ENCODE measurements at regions not wholly inside any gene's neighbourhood (a gene's known extent, or its start where the extent isn't known, plus 50 kb on each side); places are given as distances from the start of the nearest gene placed in this dataset.
"Not testable (repeated sequence)": the region's sequence is repeated elsewhere in the genome, so short reads cannot be mapped to it uniquely, and the experiment has no call there.

GRCh38 chr9:126190994-126191393 lies 135.6 kb upstream of the MVB12B start:
- not testable (repeated sequence) for DNase-seq

GRCh38 chr9:126198854-126199253 lies 127.8 kb upstream of the MVB12B start:
- no peak for DNase-seq

GRCh38 chr9:126203313-126203712 lies 123.3 kb upstream of the MVB12B start:
- no peak for DNase-seq

- DNase-seq, result no peak
Measured at GRCh38 chr9:126204197-126204596, 122.4 kb upstream of the MVB12B start.

GRCh38 chr9:126204708-126205225 lies 121.9 kb upstream of the MVB12B start:
- DNase-seq, result no peak

GRCh38 chr9:126205265-126205664 lies 121.4 kb upstream of the MVB12B start:
- peak; percentile 16 to 39 (median 33) for DNase-seq

- no peak for DNase-seq
Measured at GRCh38 chr9:126205845-126206498, 120.7 kb upstream of the MVB12B start.

GRCh38 chr9:126207256-126207655 lies 119.4 kb upstream of the MVB12B start:
- DNase-seq, result no peak

GRCh38 chr9:126208216-126208758 lies 118.3 kb upstream of the MVB12B start:
- peak; percentile 37 to 59 (median 52) for DNase-seq

- no peak for DNase-seq
Measured at GRCh38 chr9:126211441-126212074, 115.1 kb upstream of the MVB12B start.

- no peak for DNase-seq
Measured at GRCh38 chr9:126215486-126215885, 111.1 kb upstream of the MVB12B start.

GRCh38 chr9:126216826-126217225 lies 109.8 kb upstream of the MVB12B start:
- DNase-seq, result no peak

GRCh38 chr9:126217250-126217653 lies 109.4 kb upstream of the MVB12B start:
- no peak for DNase-seq

- peak in 1 of 4 experiments; percentile 27 for DNase-seq
Measured at GRCh38 chr9:126217797-126218196, 108.8 kb upstream of the MVB12B start.

- DNase-seq, result no peak
Measured at GRCh38 chr9:126218359-126219125, 108.1 kb upstream of the MVB12B start.

- DNase-seq, result no peak
Measured at GRCh38 chr9:126219166-126219565, 107.5 kb upstream of the MVB12B start.

GRCh38 chr9:126219648-126220063 lies 107.0 kb upstream of the MVB12B start:
- no peak for DNase-seq

GRCh38 chr9:126221480-126221879 lies 105.1 kb upstream of the MVB12B start:
- no peak for DNase-seq

- no peak for DNase-seq
Measured at GRCh38 chr9:126222363-126222834, 104.2 kb upstream of the MVB12B start.

GRCh38 chr9:126222835-126223431 lies 103.7 kb upstream of the MVB12B start:
- peak in 1 of 4 experiments; percentile 10 for DNase-seq

GRCh38 chr9:126223798-126224531 lies 102.7 kb upstream of the MVB12B start:
- no peak for DNase-seq
